NB4 (cell line): ENCODE measurements at regions not wholly inside any gene's neighbourhood (a gene's known extent, or its start where the extent isn't known, plus 50 kb on each side); places are given as distances from the start of the nearest gene placed in this dataset.

Source experiments
- DNase-seq: peaks from one replicate; pipeline ENCODE4 v3.0.0; 2010; ENCODE audit warnings: low read depth
- H3K4me3 ChIP-seq: one replicate; pipeline ENCODE4 v1.5.1; 2011; ENCODE audit warnings: mild to moderate bottlenecking, low read depth, low read length, moderate library complexity
- MYC ChIP-seq: IDR thresholded peaks from 2 replicates; pipeline ENCODE4 v1.6.1; 2011; ENCODE audit warnings: low read depth, low read length
- POLR2A ChIP-seq: IDR thresholded peaks from 2 replicates; pipeline ENCODE4 v1.6.1; 2011; ENCODE audit warnings: mild to moderate bottlenecking; ENCODE audit not compliant: insufficient read length; ENCODE audit errors: extremely low read depth
- TF ChIP-seq, protein P1 (sequence below): IDR thresholded peaks from 2 replicates; pipeline ENCODE4 v1.6.1; 2011; ENCODE audit warnings: low read depth, low read length
- TF ChIP-seq, protein P2 (sequence below): IDR thresholded peaks from one replicate; pipeline ENCODE4 v1.5.1; 2012; ENCODE audit warnings: low read depth, low read length

DNA sequence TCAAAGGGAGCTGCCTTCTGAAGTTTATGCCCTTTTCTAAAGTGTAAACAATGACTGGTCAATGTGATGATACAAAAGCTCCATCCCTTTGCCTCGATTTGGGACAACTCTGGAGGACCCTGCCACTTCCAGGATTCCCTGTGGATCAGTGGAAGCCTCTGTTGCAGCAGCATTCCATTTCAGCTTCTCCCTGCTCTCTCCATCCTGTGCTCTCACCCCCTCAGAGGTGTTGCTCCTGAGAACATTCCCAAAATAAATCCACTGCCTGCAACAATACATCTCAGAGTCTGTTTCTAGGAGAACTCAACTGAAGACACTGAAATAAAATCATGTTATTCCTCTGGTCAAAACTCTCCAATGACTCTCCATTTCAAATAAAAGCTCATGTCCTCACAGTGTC lies 263.6 kb downstream of the HACE1 start:
- no peak overlapping the region for H3K4me3 ChIP-seq
- no peak for TF ChIP-seq POLR2A
- TF ChIP-seq MYC, result no peak
- TF ChIP-seq, protein P1, sequence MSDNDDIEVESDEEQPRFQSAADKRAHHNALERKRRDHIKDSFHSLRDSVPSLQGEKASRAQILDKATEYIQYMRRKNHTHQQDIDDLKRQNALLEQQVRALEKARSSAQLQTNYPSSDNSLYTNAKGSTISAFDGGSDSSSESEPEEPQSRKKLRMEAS, result no peak
- no peak for DNase-seq

DNA sequence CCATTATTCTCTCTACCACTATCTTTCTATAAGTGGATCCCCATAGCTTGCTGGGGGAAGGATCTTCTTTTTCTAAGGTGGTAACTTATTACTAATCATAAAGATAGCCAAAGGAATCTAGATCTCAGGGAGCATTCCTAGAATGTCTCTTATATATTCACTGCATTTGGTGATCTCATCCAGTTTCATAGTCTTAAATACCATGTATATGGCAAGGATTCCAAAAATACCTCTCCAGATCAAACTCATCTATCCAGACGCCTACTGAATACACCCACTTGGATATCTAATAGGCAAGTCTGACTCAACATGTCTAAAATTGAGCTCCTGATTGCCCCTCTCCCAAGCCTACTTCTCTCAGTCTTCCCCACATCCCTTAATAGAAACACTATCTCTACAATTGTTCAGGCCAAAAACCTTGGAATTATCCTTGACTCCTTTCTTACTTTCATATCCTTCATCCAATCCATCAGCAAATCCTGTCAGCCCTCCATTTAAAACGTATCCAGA lies 264.4 kb downstream of the HACE1 start:
- no peak overlapping the region for H3K4me3 ChIP-seq
- DNase-seq, result no peak
- TF ChIP-seq, protein P2, sequence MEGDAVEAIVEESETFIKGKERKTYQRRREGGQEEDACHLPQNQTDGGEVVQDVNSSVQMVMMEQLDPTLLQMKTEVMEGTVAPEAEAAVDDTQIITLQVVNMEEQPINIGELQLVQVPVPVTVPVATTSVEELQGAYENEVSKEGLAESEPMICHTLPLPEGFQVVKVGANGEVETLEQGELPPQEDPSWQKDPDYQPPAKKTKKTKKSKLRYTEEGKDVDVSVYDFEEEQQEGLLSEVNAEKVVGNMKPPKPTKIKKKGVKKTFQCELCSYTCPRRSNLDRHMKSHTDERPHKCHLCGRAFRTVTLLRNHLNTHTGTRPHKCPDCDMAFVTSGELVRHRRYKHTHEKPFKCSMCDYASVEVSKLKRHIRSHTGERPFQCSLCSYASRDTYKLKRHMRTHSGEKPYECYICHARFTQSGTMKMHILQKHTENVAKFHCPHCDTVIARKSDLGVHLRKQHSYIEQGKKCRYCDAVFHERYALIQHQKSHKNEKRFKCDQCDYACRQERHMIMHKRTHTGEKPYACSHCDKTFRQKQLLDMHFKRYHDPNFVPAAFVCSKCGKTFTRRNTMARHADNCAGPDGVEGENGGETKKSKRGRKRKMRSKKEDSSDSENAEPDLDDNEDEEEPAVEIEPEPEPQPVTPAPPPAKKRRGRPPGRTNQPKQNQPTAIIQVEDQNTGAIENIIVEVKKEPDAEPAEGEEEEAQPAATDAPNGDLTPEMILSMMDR, result no peak
- no peak for TF ChIP-seq POLR2A
- TF ChIP-seq MYC, result no peak
- TF ChIP-seq, protein P1, result no peak

DNA sequence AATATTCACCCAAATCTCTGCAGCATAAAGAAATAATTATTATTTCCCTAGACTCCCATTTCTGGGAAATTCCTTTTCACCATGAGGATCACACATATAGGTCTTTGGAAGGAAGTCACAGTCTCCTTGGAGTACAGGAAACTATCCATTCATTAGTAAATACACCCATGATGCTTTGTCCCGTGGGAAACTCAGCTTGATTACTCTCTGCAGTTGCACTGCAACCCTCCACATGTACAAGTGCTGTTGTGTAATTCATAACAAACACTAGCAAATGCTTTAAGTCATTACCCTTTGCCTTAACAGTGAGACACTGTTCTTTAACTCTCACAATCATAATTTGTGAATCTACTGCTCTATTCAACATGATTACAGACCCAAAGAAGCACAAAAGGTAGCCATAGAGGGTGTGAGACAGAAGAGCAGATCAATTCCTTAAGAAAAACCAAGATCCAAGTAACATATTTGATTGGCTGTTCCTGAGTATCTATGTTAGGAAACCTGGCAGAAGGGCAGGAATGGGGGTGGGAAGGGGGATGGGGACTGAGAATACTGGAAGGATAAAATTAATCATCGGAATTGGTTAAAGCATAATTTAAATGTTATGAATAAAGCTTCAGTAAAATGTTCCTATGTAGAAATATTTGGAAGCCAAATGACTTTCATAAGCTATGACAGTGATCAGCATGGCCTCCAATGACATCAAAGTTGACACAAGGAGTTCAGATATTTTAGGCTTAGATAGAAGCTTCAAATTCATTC lies 268.0 kb downstream of the HACE1 start:
- TF ChIP-seq, protein P2, result no peak
- TF ChIP-seq POLR2A (no peak), MYC (no peak)
- TF ChIP-seq, protein P1, result no peak
- no peak for DNase-seq
- no peak overlapping the region for H3K4me3 ChIP-seq

DNA sequence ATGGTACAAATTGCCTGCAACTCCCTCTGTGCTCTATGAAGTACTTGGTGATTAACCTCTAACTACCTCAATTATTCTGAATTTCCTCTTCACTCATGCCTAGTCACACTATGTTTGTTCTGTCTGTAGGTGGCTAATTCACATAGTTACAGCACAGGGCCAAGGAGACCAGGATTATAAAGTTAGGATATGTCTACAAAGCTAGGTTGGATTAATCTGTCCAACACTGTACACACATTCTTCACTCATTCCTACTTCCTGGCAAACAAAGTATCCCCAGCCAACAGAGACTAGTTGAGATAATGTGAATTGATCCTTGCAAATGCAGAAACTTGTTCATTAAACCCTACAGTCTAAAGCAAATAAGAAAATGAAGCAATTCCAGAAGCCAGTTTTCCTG lies 269.8 kb downstream of the HACE1 start:
- H3K4me3 ChIP-seq, result no peak overlapping the region
- TF ChIP-seq, protein P1, result no peak
- TF ChIP-seq POLR2A (no peak), MYC (no peak)
- TF ChIP-seq, protein P2, result no peak
- no peak for DNase-seq

DNA sequence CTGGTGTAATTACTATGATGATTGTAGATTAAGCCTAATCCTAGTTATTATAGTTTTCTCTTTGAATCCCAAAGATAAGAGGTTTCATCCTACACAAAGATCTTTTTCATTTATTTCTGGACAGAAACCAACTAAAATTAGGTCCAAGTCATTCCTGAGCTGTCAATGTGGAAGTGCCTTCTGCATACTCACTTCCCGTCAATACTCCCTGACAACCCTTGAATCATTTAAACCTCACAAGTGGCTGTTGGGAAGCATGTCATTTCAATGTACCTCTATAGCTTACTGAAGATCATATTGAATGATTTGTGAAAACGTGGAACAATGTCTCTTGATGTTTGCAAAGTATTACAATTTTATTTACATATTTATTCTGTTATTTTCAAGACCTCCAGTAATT lies 274.1 kb downstream of the HACE1 start:
- TF ChIP-seq, protein P1, result no peak
- TF ChIP-seq, protein P2, result no peak
- TF ChIP-seq MYC (no peak), POLR2A (no peak)
- no peak for DNase-seq
- no peak overlapping the region for H3K4me3 ChIP-seq

DNA sequence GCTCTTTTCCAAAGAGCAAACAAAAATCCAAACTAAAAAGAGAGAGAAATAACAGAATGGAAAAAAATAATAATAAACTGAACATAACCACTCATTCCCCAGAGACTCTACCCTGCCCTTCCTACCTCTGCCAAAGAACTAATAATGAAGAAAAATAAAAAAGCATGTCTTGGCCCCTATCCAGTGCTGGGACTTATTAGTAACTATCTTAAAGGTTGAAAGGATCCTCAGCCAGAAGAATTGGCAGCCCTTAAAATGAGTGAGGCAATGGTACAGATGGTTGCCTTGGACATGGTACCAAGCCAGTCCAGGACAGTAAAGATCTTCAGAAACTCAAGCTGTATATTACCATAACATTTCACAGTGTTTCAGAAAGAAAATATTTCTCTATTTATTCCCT lies 279.3 kb downstream of the HACE1 start:
- DNase-seq, result no peak
- TF ChIP-seq MYC, result no peak
- no peak for TF ChIP-seq POLR2A
- TF ChIP-seq, protein P1, result no peak
- TF ChIP-seq, protein P2, result no peak
- no peak overlapping the region for H3K4me3 ChIP-seq
